ENCODE measurements at regions not wholly inside any gene's neighbourhood (a gene's known extent, or its start where the extent isn't known, plus 50 kb on each side); places are given as distances from the start of the nearest gene placed in this dataset.

DNA sequence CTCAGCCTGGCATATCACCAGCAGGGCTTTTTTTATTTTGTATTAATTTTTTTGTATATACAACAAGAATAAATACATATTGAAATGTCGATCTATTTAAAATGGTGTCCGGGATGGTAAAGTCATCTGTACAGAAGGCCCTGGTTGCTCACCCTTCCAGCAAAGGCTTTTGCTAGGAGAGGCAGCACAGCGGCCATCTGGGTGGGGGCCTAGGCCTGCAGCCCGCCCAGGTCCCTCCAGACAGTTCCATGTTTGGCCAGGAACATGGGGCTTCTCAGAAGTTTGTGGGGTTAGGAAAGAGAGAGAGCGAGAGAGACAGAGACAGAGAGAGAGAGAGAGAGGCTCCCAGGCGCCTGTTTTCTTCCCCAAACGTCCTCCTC, 152.6 kb upstream of the LYZL2 start:
- TF ChIP-seq, protein P1, sequence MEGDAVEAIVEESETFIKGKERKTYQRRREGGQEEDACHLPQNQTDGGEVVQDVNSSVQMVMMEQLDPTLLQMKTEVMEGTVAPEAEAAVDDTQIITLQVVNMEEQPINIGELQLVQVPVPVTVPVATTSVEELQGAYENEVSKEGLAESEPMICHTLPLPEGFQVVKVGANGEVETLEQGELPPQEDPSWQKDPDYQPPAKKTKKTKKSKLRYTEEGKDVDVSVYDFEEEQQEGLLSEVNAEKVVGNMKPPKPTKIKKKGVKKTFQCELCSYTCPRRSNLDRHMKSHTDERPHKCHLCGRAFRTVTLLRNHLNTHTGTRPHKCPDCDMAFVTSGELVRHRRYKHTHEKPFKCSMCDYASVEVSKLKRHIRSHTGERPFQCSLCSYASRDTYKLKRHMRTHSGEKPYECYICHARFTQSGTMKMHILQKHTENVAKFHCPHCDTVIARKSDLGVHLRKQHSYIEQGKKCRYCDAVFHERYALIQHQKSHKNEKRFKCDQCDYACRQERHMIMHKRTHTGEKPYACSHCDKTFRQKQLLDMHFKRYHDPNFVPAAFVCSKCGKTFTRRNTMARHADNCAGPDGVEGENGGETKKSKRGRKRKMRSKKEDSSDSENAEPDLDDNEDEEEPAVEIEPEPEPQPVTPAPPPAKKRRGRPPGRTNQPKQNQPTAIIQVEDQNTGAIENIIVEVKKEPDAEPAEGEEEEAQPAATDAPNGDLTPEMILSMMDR (IDR thresholded peaks at IDR 0.05), result no peak
- TF ChIP-seq POLR2A (IDR thresholded peaks at IDR 0.05), result no peak

Data from uterus (tissue), 2 donors.